ENCODE measurements at regions not wholly inside any gene's neighbourhood (a gene's known extent, or its start where the extent isn't known, plus 50 kb on each side); places are given as distances from the start of the nearest gene placed in this dataset.

DNA sequence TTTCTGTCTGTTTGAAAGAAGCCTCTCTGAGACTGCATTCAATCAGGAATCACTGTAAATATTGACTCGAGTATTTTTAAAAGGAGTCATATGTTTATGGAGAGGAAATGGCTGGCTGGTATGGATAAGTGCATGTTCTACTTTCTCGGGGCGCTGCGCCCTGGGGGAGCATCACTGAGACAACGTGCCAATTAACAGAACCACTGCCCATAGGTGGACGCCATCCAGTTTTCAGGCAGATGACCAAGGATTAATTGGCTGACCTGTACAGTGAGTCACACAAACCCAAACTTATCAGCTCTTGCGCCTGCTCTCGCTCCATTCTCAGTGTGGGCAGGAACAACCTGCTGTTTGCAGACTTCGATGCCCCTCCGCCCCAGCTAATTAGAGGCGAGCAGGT lies 571.2 kb downstream of the QKI start:
- Histone ChIP-seq H3K9me1 (ENCODE audit: control insufficient read depth, extremely low read depth, insufficient read depth, low read length) (no peaks in the 10 kb centered on the region), H4K20me1 (ENCODE audit: control insufficient read depth, extremely low read depth, insufficient read depth, low read length) (no peaks in the 10 kb centered on the region), H3K4me3 (ENCODE audit: control insufficient read depth in 2 of 3, extremely low read depth in 1 of 3, insufficient read depth in 2 of 3, low read depth in 1 of 3, low read length in 3 of 3) (no peak overlapping the region), H3K27me3 (ENCODE audit: control insufficient read depth, extremely low read depth, insufficient read depth, low read length) (no peaks in the 10 kb centered on the region), H2AFZ (ENCODE audit: control insufficient read depth, low read length) (no peak overlapping the region), H3K9ac (ENCODE audit: control insufficient read depth, extremely low read depth, insufficient read depth, low read length) (no peak overlapping the region), H3K36me3 (ENCODE audit: control insufficient read depth in 2 of 2, extremely low read depth in 1 of 2, insufficient read depth in 2 of 2, low read length in 2 of 2) (no peaks in the 10 kb centered on the region), H3K79me2 (ENCODE audit: control insufficient read depth, insufficient read depth, low read length) (no peaks in the 10 kb centered on the region), H3K4me1 (ENCODE audit: control insufficient read depth, extremely low read depth, insufficient read depth, low read length) (no peaks in the 10 kb centered on the region), H3K4me2 (ENCODE audit: control insufficient read depth, extremely low read depth, insufficient read depth, low read depth, low read length) (no peak overlapping the region), H3K9me3 (ENCODE audit: control insufficient read depth, low read depth, low read length) (no peaks in the 10 kb centered on the region), H3K27ac (ENCODE audit: control insufficient read depth, insufficient read depth, low read length) (no peak overlapping the region)
- FAIRE-seq, result no peak
- no peak for DNase-seq (ENCODE audit: low read depth, low spot score)
- dilution Hi-C loops (cut with MboI; ENCODE audit: extremely low pct_ligation_motif_present, low sequenced_read_pairs), result no loop called here
- no peak for TF ChIP-seq CTCF (optimal IDR thresholded peaks at IDR 0.05 in 1 of 3, IDR thresholded peaks at IDR 0.05 in 1 of 3, conservative IDR thresholded peaks at IDR 0.05 in 1 of 3; ENCODE audit: extremely low read depth in 1 of 3, insufficient read depth in 2 of 3, low read length in 3 of 3)
- TF ChIP-seq EZH2 (IDR thresholded peaks at IDR 0.05; ENCODE audit: low read length), result no peak

- Histone ChIP-seq H3K27me3 (ENCODE audit: control insufficient read depth, extremely low read depth, insufficient read depth, low read length) (no peaks in the 10 kb centered on the region), H2AFZ (ENCODE audit: control insufficient read depth, low read length) (no peak overlapping the region), H4K20me1 (ENCODE audit: control insufficient read depth, extremely low read depth, insufficient read depth, low read length) (no peaks in the 10 kb centered on the region), H3K9me3 (ENCODE audit: control insufficient read depth, low read depth, low read length) (no peaks in the 10 kb centered on the region), H3K79me2 (ENCODE audit: control insufficient read depth, insufficient read depth, low read length) (no peaks in the 10 kb centered on the region), H3K4me1 (ENCODE audit: control insufficient read depth, extremely low read depth, insufficient read depth, low read length) (no peaks in the 10 kb centered on the region), H3K9ac (ENCODE audit: control insufficient read depth, extremely low read depth, insufficient read depth, low read length) (no peak overlapping the region), H3K9me1 (ENCODE audit: control insufficient read depth, extremely low read depth, insufficient read depth, low read length) (no peaks in the 10 kb centered on the region), H3K36me3 (ENCODE audit: control insufficient read depth in 2 of 2, extremely low read depth in 1 of 2, insufficient read depth in 2 of 2, low read length in 2 of 2) (no peaks in the 10 kb centered on the region), H3K4me2 (ENCODE audit: control insufficient read depth, extremely low read depth, insufficient read depth, low read depth, low read length) (no peak overlapping the region), H3K4me3 (ENCODE audit: control insufficient read depth in 2 of 3, extremely low read depth in 1 of 3, insufficient read depth in 2 of 3, low read depth in 1 of 3, low read length in 3 of 3) (no peak overlapping the region), H3K27ac (ENCODE audit: control insufficient read depth, insufficient read depth, low read length) (no peak overlapping the region)
- dilution Hi-C loops (cut with MboI; ENCODE audit: extremely low pct_ligation_motif_present, low sequenced_read_pairs), result no loop called here
- no peak for TF ChIP-seq EZH2 (IDR thresholded peaks at IDR 0.05; ENCODE audit: low read length)
- no peak for TF ChIP-seq CTCF (optimal IDR thresholded peaks at IDR 0.05 in 1 of 3, IDR thresholded peaks at IDR 0.05 in 1 of 3, conservative IDR thresholded peaks at IDR 0.05 in 1 of 3; ENCODE audit: extremely low read depth in 1 of 3, insufficient read depth in 2 of 3, low read length in 3 of 3)
- DNase-seq (ENCODE audit: low read depth, low spot score) (no peak), FAIRE-seq (no peak)
Measured at GRCh38 chr6:163985040-163985439, 570.5 kb downstream of the QKI start.

Data from keratinocyte (primary cell).